OCI-LY7 (cell line): ENCODE measurements at regions not wholly inside any gene's neighbourhood (a gene's known extent, or its start where the extent isn't known, plus 50 kb on each side); places are given as distances from the start of the nearest gene placed in this dataset.

Experiments used
- BruUV-seq: library from RNA; stranded (reverse); fragments of 400-500 nt; replicated peaks from 2 replicates; lab custom pipeline; 2021; lab: Mats Ljungman, UMichigan
- CTCF ChIA-PET: fragments of 300-600 bp; sonication (Branson Sonifier 250); formaldehyde crosslinking; loops from one replicate; lab custom pipeline; 2022; ENCODE audit warnings: antibody characterized with exemption; ENCODE audit not compliant: unreplicated experiment; lab: Charles Lee
- POLR2A ChIA-PET: fragments of 300-600 bp; sonication (Branson Sonifier 250); formaldehyde crosslinking; loops from one replicate; lab custom pipeline; 2022; ENCODE audit warnings: antibody characterized with exemption; lab: Charles Lee
- DNase-seq: peaks from one replicate; pipeline ENCODE4 v3.0.0-alpha.2; 2015; ENCODE audit warnings: low spot score
- H2AFZ ChIP-seq: fragments of 200-600 bp; sonication (generic), shearing (Covaris generic); 2 replicates; pipeline ENCODE4 v1.6.1; 2014; ENCODE audit warnings: mild to moderate bottlenecking, antibody characterized with exemption, low read length, moderate library complexity
- H3K27ac ChIP-seq: fragments of 200-600 bp; sonication (generic); 2 replicates; pipeline ENCODE4 v1.5.1; 2014; ENCODE audit warnings: mixed run types, low read depth, mild to moderate bottlenecking, moderate library complexity, low read length, inconsistent platforms; ENCODE audit not compliant: poor library complexity, severe bottlenecking
- H3K36me3 ChIP-seq: fragments of 200-600 bp; sonication (generic); 2 replicates; pipeline ENCODE4 v1.6.1; 2014; ENCODE audit warnings: mild to moderate bottlenecking, antibody characterized with exemption, low read length, moderate library complexity, mixed read lengths; ENCODE audit not compliant: insufficient read depth
- H3K4me1 ChIP-seq: fragments of 200-600 bp; sonication (generic); 2 replicates; pipeline ENCODE4 v1.5.1; 2014; ENCODE audit warnings: mild to moderate bottlenecking, low read length; ENCODE audit not compliant: insufficient read depth, poor library complexity, severe bottlenecking
- H3K4me2 ChIP-seq: fragments of 200-600 bp; sonication (generic); 2 replicates; pipeline ENCODE4 v1.6.1; 2014; ENCODE audit warnings: mild to moderate bottlenecking, low read length
- H3K4me3 ChIP-seq: fragments of 200-600 bp; sonication (generic); 2 replicates; pipeline ENCODE4 v1.5.1; 2014; ENCODE audit warnings: mild to moderate bottlenecking, low read depth, low read length; ENCODE audit not compliant: poor library complexity, severe bottlenecking
- H3K79me2 ChIP-seq: fragments of 200-600 bp; sonication (generic); 2 replicates; pipeline ENCODE4 v1.6.1; 2016; ENCODE audit warnings: low read depth, mild to moderate bottlenecking, low read length, moderate library complexity, mixed read lengths; ENCODE audit not compliant: insufficient read depth
- H3K9me2 ChIP-seq: fragments of 200-600 bp; sonication (generic); 2 replicates; pipeline ENCODE4 v1.6.1; 2016; ENCODE audit warnings: mild to moderate bottlenecking, low read length, mixed read lengths; ENCODE audit not compliant: insufficient read depth
- H3K9me3 ChIP-seq: fragments of 200-600 bp; sonication (generic); 2 replicates; pipeline ENCODE4 v1.6.1; 2014; ENCODE audit warnings: mild to moderate bottlenecking, mixed run types, low read length, mixed read lengths
- H4K20me1 ChIP-seq: fragments of 200-600 bp; sonication (generic); 2 replicates; pipeline ENCODE4 v1.6.1; 2014; ENCODE audit warnings: mild to moderate bottlenecking, antibody characterized with exemption, low read length, moderate library complexity, mixed read lengths; ENCODE audit not compliant: insufficient read depth
- CTCF ChIP-seq: fragments of 200-600 bp; sonication (generic); conservative IDR thresholded peaks from 2 replicates; pipeline ENCODE4 v1.5.1; 2014; ENCODE audit warnings: mild to moderate bottlenecking, antibody characterized with exemption, low read length, moderate library complexity, mixed read lengths
- EZH2phosphoT487 ChIP-seq: fragments of 200-600 bp; sonication (generic); IDR thresholded peaks from 2 replicates; pipeline ENCODE4 v1.6.1; 2018; ENCODE audit warnings: low read depth, borderline replicate concordance, mild to moderate bottlenecking, mixed run types, antibody characterized with exemption, low read length, moderate library complexity, mixed read lengths
- intact Hi-C: fragments of 100-400 bp; cut with micrococcal nuclease; formaldehyde crosslinking; loops from one replicate; pipeline ENCODE4 v1.10.0; 2022; ENCODE audit not compliant: unreplicated experiment

GRCh38 chr4:159526172-159526571, 423.3 kb downstream of the RAPGEF2 start:
- CTCF ChIA-PET: no interaction called here
- intact Hi-C loops: no loop called here

GRCh38 chr4:159534655-159535054, 431.8 kb downstream of the RAPGEF2 start:
- DNase-seq: no peak
- H3K9me2 ChIP-seq: no peaks in the 10 kb centered on the region
- ChIA-PET CTCF (no interaction called here), POLR2A (no interaction called here)
- intact Hi-C loops: no loop called here
- no TSS peak for BruUV-seq
- no peaks in the 10 kb centered on the region for H3K36me3 ChIP-seq
- no peaks in the 10 kb centered on the region for H4K20me1 ChIP-seq
- H3K27ac ChIP-seq: no peak overlapping the region
- no peaks in the 10 kb centered on the region for H3K4me1 ChIP-seq
- H3K4me2 ChIP-seq: no peak overlapping the region
- TF ChIP-seq EZH2phosphoT487 (no peak), CTCF (no peak)
- H2AFZ ChIP-seq: no peak overlapping the region
- H3K79me2 ChIP-seq: no peaks in the 10 kb centered on the region
- H3K9me3 ChIP-seq: no peaks in the 10 kb centered on the region
- no peak overlapping the region for H3K4me3 ChIP-seq

More at GRCh38 chr4:159526172-159526571, 423.3 kb downstream of the RAPGEF2 start:
- no peak for DNase-seq
- no peak for TF ChIP-seq EZH2phosphoT487
- no peak for TF ChIP-seq CTCF
- H2AFZ ChIP-seq: no peak overlapping the region
- H3K36me3 ChIP-seq: no peaks in the 10 kb centered on the region
- no peak overlapping the region for H3K4me2 ChIP-seq
- no peaks in the 10 kb centered on the region for H3K79me2 ChIP-seq
- H3K9me2 ChIP-seq: no peaks in the 10 kb centered on the region
- no peak overlapping the region for H3K27ac ChIP-seq
- no TSS peak for BruUV-seq
- H4K20me1 ChIP-seq: no peaks in the 10 kb centered on the region
- no peaks in the 10 kb centered on the region for H3K9me3 ChIP-seq
- no peaks in the 10 kb centered on the region for H3K4me1 ChIP-seq
- no peak overlapping the region for H3K4me3 ChIP-seq
- POLR2A ChIA-PET: no interaction called here

GRCh38 chr4:159538556-159538955, 435.7 kb downstream of the RAPGEF2 start:
- CTCF ChIA-PET: no interaction called here
- H3K4me2 ChIP-seq: no peak overlapping the region
- no peak overlapping the region for H3K4me3 ChIP-seq
- H3K4me1 ChIP-seq: no peaks in the 10 kb centered on the region
- H3K9me2 ChIP-seq: no peaks in the 10 kb centered on the region
- H3K36me3 ChIP-seq: no peaks in the 10 kb centered on the region
- H4K20me1 ChIP-seq: no peaks in the 10 kb centered on the region
- no peak for DNase-seq
- TF ChIP-seq EZH2phosphoT487: no peak
- TF ChIP-seq CTCF: no peak
- no TSS peak for BruUV-seq
- no peak overlapping the region for H3K27ac ChIP-seq
- no peaks in the 10 kb centered on the region for H3K79me2 ChIP-seq
- H2AFZ ChIP-seq: no peak overlapping the region
- no peaks in the 10 kb centered on the region for H3K9me3 ChIP-seq
- intact Hi-C loops: no loop called here
- POLR2A ChIA-PET: no interaction called here
